ENCODE measurements at regions not wholly inside any gene's neighbourhood (a gene's known extent, or its start where the extent isn't known, plus 50 kb on each side); places are given as distances from the start of the nearest gene placed in this dataset.

- Histone ChIP-seq H3K4me2 (ENCODE audit: low read length) (no peak overlapping the region), H3K27me3 (ENCODE audit: low read depth, low read length) (no peaks in the 10 kb centered on the region), H3K27ac (ENCODE audit: low read length) (no peak overlapping the region), H3K36me3 (replicated peaks; ENCODE audit: low read depth, low read length) (no peaks in the 10 kb centered on the region), H3K4me1 (ENCODE audit: low read length) (peaks cover 7% of the 10 kb centered on the region), H4K20me1 (ENCODE audit: insufficient read depth, low read length) (no peaks in the 10 kb centered on the region), H3K9me3 (ENCODE audit: insufficient read depth, low read length) (no peaks in the 10 kb centered on the region), H3K4me3 (ENCODE audit: low read length) (no peak overlapping the region), H3K79me2 (ENCODE audit: low read length) (no peaks in the 10 kb centered on the region), H3K9ac (ENCODE audit: low read length) (no peak overlapping the region), H2AFZ (ENCODE audit: low read depth, low read length) (no peak overlapping the region)
- TF ChIP-seq CTCF (IDR thresholded peaks at IDR 0.05; ENCODE audit: low read depth, low read length) (no peak), EZH2phosphoT487 (IDR thresholded peaks at IDR 0.05; ENCODE audit: low read depth) (no peak)
These were observed 172.3 kb upstream of the CHRNA7 start for GRCh38 chr15:31858026-31858425.

- Histone ChIP-seq H3K79me2 (ENCODE audit: low read length) (no peaks in the 10 kb centered on the region), H3K4me1 (ENCODE audit: low read length) (peaks cover 12% of the 10 kb centered on the region), H3K27me3 (ENCODE audit: low read depth, low read length) (no peaks in the 10 kb centered on the region), H3K4me2 (ENCODE audit: low read length) (no peak overlapping the region), H2AFZ (ENCODE audit: low read depth, low read length) (no peak overlapping the region), H3K27ac (ENCODE audit: low read length) (no peak overlapping the region), H3K9me3 (ENCODE audit: insufficient read depth, low read length) (no peaks in the 10 kb centered on the region), H3K36me3 (replicated peaks; ENCODE audit: low read depth, low read length) (no peaks in the 10 kb centered on the region), H4K20me1 (ENCODE audit: insufficient read depth, low read length) (no peaks in the 10 kb centered on the region), H3K4me3 (ENCODE audit: low read length) (no peak overlapping the region), H3K9ac (ENCODE audit: low read length) (no peak overlapping the region)
- no peak for TF ChIP-seq EZH2phosphoT487 (IDR thresholded peaks at IDR 0.05; ENCODE audit: low read depth)
- TF ChIP-seq CTCF (IDR thresholded peaks at IDR 0.05; ENCODE audit: low read depth, low read length), result no peak
These were observed 164.1 kb upstream of the CHRNA7 start for GRCh38 chr15:31866248-31866647.

- TF ChIP-seq CTCF (IDR thresholded peaks at IDR 0.05; ENCODE audit: low read depth, low read length) (peak; percentile 83), EZH2phosphoT487 (IDR thresholded peaks at IDR 0.05; ENCODE audit: low read depth) (no peak)
- peak overlapping the region; percentile 56; the same call in 1 of the 2 replicates for H2AFZ ChIP-seq (ENCODE audit: low read depth, low read length)
These were observed 162.5 kb upstream of the CHRNA7 start for GRCh38 chr15:31867536-31868442.

GRCh38 chr15:31869686-31870307 lies 160.5 kb upstream of the CHRNA7 start:
- Histone ChIP-seq H3K4me3 (ENCODE audit: low read length) (no peak overlapping the region), H3K79me2 (ENCODE audit: low read length) (no peaks in the 10 kb centered on the region), H4K20me1 (ENCODE audit: insufficient read depth, low read length) (no peaks in the 10 kb centered on the region), H3K27me3 (ENCODE audit: low read depth, low read length) (no peaks in the 10 kb centered on the region), H3K4me2 (ENCODE audit: low read length) (no peak overlapping the region), H3K4me1 (ENCODE audit: low read length) (peaks cover 16% of the 10 kb centered on the region), H2AFZ (ENCODE audit: low read depth, low read length) (no peak overlapping the region), H3K9me3 (ENCODE audit: insufficient read depth, low read length) (no peaks in the 10 kb centered on the region), H3K27ac (ENCODE audit: low read length) (no peak overlapping the region), H3K9ac (ENCODE audit: low read length) (no peak overlapping the region), H3K36me3 (replicated peaks; ENCODE audit: low read depth, low read length) (no peaks in the 10 kb centered on the region)
- TF ChIP-seq EZH2phosphoT487 (IDR thresholded peaks at IDR 0.05; ENCODE audit: low read depth) (no peak), CTCF (IDR thresholded peaks at IDR 0.05; ENCODE audit: low read depth, low read length) (no peak)

More at GRCh38 chr15:31867536-31868442, 162.5 kb upstream of the CHRNA7 start:
- no peak overlapping the region; the same call in 1 of the 2 replicates for H3K9ac ChIP-seq (ENCODE audit: low read length)
- H3K27ac ChIP-seq (ENCODE audit: low read length), result no peak overlapping the region
- H3K27me3 ChIP-seq (ENCODE audit: low read depth, low read length), result no peaks in the 10 kb centered on the region
- H4K20me1 ChIP-seq (ENCODE audit: insufficient read depth, low read length), result no peaks in the 10 kb centered on the region
- peak overlapping the region; percentile 56 for H3K4me2 ChIP-seq (ENCODE audit: low read length)
- peaks cover 16% of the 10 kb centered on the region for H3K4me1 ChIP-seq (ENCODE audit: low read length)
- H3K4me3 ChIP-seq (ENCODE audit: low read length), result peak overlapping the region; percentile 25; the same call in 1 of the 2 replicates
- no peaks in the 10 kb centered on the region for H3K79me2 ChIP-seq (ENCODE audit: low read length)
- H3K9me3 ChIP-seq (ENCODE audit: insufficient read depth, low read length), result no peaks in the 10 kb centered on the region
- no peaks in the 10 kb centered on the region for H3K36me3 ChIP-seq (replicated peaks; ENCODE audit: low read depth, low read length)
